ENCODE measurements at regions not wholly inside any gene's neighbourhood (a gene's known extent, or its start where the extent isn't known, plus 50 kb on each side); places are given as distances from the start of the nearest gene placed in this dataset.

DNA sequence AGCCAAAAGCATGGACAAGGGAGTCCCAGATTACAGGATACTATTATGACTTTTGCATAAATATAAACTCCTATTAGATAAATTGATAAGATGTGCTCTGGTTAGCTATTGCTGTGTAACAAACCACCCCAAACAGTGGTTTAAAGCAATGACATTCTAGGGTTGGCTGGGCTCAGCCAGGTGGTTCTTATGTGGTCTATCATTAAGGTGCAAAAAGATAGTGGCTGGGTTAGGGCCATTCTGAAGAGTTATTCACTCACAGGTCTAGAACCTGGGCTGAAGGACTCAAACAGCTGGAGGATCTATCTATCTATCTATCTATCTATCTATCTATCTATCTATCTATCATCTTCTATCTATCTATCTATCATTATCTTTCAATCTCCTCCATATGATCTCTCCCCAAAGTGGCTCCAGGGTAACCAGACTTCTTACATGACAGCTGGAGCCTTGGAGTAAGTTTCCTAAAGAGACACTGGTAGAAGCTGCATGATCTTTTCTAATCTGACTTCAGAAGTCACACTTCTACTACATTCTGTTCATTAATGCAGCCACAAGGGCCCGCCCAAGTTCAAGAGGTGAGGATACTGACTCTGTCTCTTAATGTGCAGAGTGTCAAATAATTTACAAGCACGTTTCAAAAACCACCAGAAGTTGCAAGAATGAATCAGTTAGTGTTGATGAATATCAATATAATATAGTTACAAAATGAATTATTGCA, 74.9 kb upstream of the XCR1 start:
- TF ChIP-seq POLR2A (IDR thresholded peaks at IDR 0.05; ENCODE audit: low read length): no peak
- TF ChIP-seq GATA1 (IDR thresholded peaks at IDR 0.05; ENCODE audit: low read depth, low read length): no peak
